Large intestine (tissue), 3 donors: ENCODE measurements at regions not wholly inside any gene's neighbourhood (a gene's known extent, or its start where the extent isn't known, plus 50 kb on each side); places are given as distances from the start of the nearest gene placed in this dataset.
A peak's percentile ranks its signal among the peaks of the same experiment; 100 is the strongest.

Source experiments
- DNase-seq, 2 donors: peaks; one replicate each; pipeline versions ENCODE4 v3.0.0 to v3.0.0-alpha.2; 2013
- H3K27ac ChIP-seq: one replicate; pipeline ENCODE4 v1.5.1; 2013; ENCODE audit warnings: low read length
- H3K27me3 ChIP-seq: 2 replicates; pipeline ENCODE4 v1.6.1; 2013; ENCODE audit warnings: low read length; ENCODE audit not compliant: control insufficient read depth, insufficient read depth
- H3K36me3 ChIP-seq: 2 replicates; pipeline ENCODE4 v1.6.1; 2013; ENCODE audit warnings: low read length; ENCODE audit not compliant: control insufficient read depth, insufficient read depth
- H3K4me1 ChIP-seq: one replicate; pipeline ENCODE4 v1.6.1; 2013; ENCODE audit warnings: low read length; ENCODE audit not compliant: control insufficient read depth, insufficient read depth
- H3K4me3 ChIP-seq: one replicate; pipeline ENCODE4 v1.5.1; 2013; ENCODE audit warnings: low read length
- H3K9me3 ChIP-seq: one replicate; pipeline ENCODE4 v1.6.1; 2013; ENCODE audit warnings: mild to moderate bottlenecking, low read depth, low read length, moderate library complexity; ENCODE audit not compliant: control insufficient read depth
- WGBS: methylation state at CpG from one replicate; pipeline ENCODE4 v1.1.5; 2013; ENCODE audit warnings: low lambda C conversion rate; ENCODE audit not compliant: insufficient coverage; 5-methylcytosine and 5-hydroxymethylcytosine counted together

- WGBS: 83% methylated on average over 1 of the region's 2 CpGs
These were observed 543.2 kb downstream of the SLITRK6 start for GRCh38 chr13:85255978-85256377.

GRCh38 chr13:85254641-85255040, 544.6 kb downstream of the SLITRK6 start:
- Histone ChIP-seq H3K4me3 (no peak overlapping the region), H3K4me1 (no peaks in the 10 kb centered on the region), H3K27ac (no peak overlapping the region), H3K9me3 (no peaks in the 10 kb centered on the region), H3K36me3 (no peaks in the 10 kb centered on the region), H3K27me3 (no peaks in the 10 kb centered on the region)
- 50% methylated on average over 1 of the region's 6 CpGs for WGBS
- no peak for DNase-seq

More at GRCh38 chr13:85255978-85256377, 543.2 kb downstream of the SLITRK6 start:
- Histone ChIP-seq H3K9me3 (no peaks in the 10 kb centered on the region), H3K27me3 (no peaks in the 10 kb centered on the region), H3K4me3 (no peak overlapping the region), H3K36me3 (no peaks in the 10 kb centered on the region), H3K27ac (no peak overlapping the region), H3K4me1 (no peaks in the 10 kb centered on the region)
- no peak for DNase-seq

DNA sequence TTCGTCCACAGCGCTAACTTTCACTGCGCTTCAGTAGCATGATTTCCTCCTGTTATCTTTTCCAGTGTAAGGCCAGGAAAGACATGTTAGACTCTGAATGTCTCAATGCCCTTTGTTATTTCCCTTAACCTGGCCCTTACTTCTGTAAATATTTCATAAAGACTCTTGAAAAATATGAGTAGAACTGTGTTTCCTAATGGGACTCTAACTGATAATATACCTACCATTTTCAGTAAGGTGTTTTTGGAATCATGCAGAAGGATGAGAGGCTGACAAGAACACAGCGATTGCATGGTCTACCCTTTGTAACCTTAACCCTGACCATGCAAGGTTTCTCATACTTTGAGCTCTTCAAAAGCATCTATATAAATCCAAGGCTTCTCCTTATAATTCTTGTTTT, 550.1 kb downstream of the SLITRK6 start:
- Histone ChIP-seq H3K36me3 (no peaks in the 10 kb centered on the region), H3K9me3 (no peaks in the 10 kb centered on the region), H3K4me3 (no peak overlapping the region), H3K4me1 (no peaks in the 10 kb centered on the region), H3K27ac (no peak overlapping the region), H3K27me3 (no peaks in the 10 kb centered on the region)
- WGBS: 76% methylated on average over 2 of the region's 4 CpGs
- DNase-seq: no peak

- H3K27ac ChIP-seq: no peak overlapping the region
- WGBS: no CpG with 5 or more reads among the region's 3 CpGs
These were observed 551.4 kb downstream of the SLITRK6 start for GRCh38 chr13:85247780-85248179.

GRCh38 chr13:85243831-85244230, 555.4 kb downstream of the SLITRK6 start:
- no peaks in the 10 kb centered on the region for H3K27me3 ChIP-seq
- no peak overlapping the region for H3K27ac ChIP-seq
- no peaks in the 10 kb centered on the region for H3K36me3 ChIP-seq
- no peak overlapping the region for H3K4me3 ChIP-seq
- no peaks in the 10 kb centered on the region for H3K9me3 ChIP-seq
- DNase-seq: no peak
- 89% methylated on average over 1 of the region's 2 CpGs for WGBS
- no peaks in the 10 kb centered on the region for H3K4me1 ChIP-seq

More at GRCh38 chr13:85247780-85248179, 551.4 kb downstream of the SLITRK6 start:
- no peaks in the 10 kb centered on the region for H3K9me3 ChIP-seq
- no peaks in the 10 kb centered on the region for H3K4me1 ChIP-seq
- H3K27me3 ChIP-seq: no peaks in the 10 kb centered on the region
- no peak overlapping the region for H3K4me3 ChIP-seq
- no peak for DNase-seq
- no peaks in the 10 kb centered on the region for H3K36me3 ChIP-seq

GRCh38 chr13:85241060-85241459, 558.2 kb downstream of the SLITRK6 start:
- no CpG with 5 or more reads among the region's 2 CpGs for WGBS
- no peaks in the 10 kb centered on the region for H3K9me3 ChIP-seq

GRCh38 chr13:85236413-85236812, 562.8 kb downstream of the SLITRK6 start:
- Histone ChIP-seq H3K4me1 (no peaks in the 10 kb centered on the region), H3K27me3 (no peaks in the 10 kb centered on the region), H3K27ac (no peak overlapping the region), H3K9me3 (no peaks in the 10 kb centered on the region), H3K36me3 (no peaks in the 10 kb centered on the region), H3K4me3 (no peak overlapping the region)
- no peak for DNase-seq
- WGBS: no CpG with 5 or more reads among the region's 1 CpG

More at GRCh38 chr13:85241060-85241459, 558.2 kb downstream of the SLITRK6 start:
- H3K4me3 ChIP-seq: no peak overlapping the region
- H3K36me3 ChIP-seq: no peaks in the 10 kb centered on the region
- H3K27me3 ChIP-seq: no peaks in the 10 kb centered on the region
- H3K4me1 ChIP-seq: no peaks in the 10 kb centered on the region
- no peak for DNase-seq
- no peak overlapping the region for H3K27ac ChIP-seq

DNA sequence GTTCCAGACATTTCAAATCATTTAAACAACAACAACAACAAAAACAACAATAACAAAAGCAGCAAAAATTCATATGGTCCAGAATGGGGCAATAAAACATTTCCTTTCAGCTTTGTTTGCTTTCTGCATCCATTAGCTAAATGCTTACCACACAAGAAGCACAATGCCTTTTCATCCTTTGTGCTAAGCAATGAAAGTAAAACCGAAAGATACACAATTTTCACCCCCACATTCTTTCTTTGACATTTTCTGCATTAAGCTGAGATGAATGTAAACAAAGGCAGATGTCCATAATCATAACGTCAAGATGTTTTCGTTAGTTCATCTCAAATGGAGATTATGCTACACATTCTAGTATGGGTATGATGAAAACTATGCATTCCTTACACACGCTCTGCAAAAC, 568.5 kb downstream of the SLITRK6 start:
- 57% methylated on average over 1 of the region's 4 CpGs for WGBS
- no peak overlapping the region for H3K27ac ChIP-seq
- DNase-seq: peak in 1 of 2 donors; percentile 8

DNA sequence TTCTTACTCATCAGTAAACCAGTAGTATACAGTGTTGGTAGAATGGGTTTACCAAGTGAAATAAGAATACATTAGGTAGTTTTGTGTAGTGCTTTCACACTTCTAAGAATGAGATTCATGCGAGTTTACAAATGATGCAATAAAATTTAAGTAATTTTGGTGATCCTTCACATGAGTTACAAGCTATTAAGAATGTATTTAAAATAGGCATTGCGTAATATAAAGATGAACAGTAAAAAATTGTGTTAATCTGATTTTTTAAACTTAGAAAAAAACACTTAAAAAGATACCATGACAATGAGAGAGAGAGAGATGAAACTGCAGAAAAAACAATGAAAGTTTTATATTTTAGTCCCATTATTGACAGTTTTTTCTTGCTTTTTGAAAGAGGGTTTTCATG, 570.5 kb downstream of the SLITRK6 start:
- H3K4me3 ChIP-seq: no peak overlapping the region
- no peaks in the 10 kb centered on the region for H3K9me3 ChIP-seq
- no peak overlapping the region for H3K27ac ChIP-seq
- no peaks in the 10 kb centered on the region for H3K36me3 ChIP-seq
- H3K4me1 ChIP-seq: no peaks in the 10 kb centered on the region
- no peaks in the 10 kb centered on the region for H3K27me3 ChIP-seq
- WGBS: 89% methylated on average over 2 of the region's 2 CpGs
- DNase-seq: no peak

More for the DNA sequence above, 568.5 kb downstream of the SLITRK6 start:
- Histone ChIP-seq H3K36me3 (no peaks in the 10 kb centered on the region), H3K4me1 (no peaks in the 10 kb centered on the region), H3K9me3 (no peaks in the 10 kb centered on the region), H3K4me3 (no peak overlapping the region), H3K27me3 (no peaks in the 10 kb centered on the region)

GRCh38 chr13:85223883-85224656, 575.1 kb downstream of the SLITRK6 start:
- Histone ChIP-seq H3K27me3 (no peaks in the 10 kb centered on the region), H3K4me3 (no peak overlapping the region), H3K36me3 (no peaks in the 10 kb centered on the region), H3K27ac (no peak overlapping the region), H3K4me1 (no peaks in the 10 kb centered on the region), H3K9me3 (no peaks in the 10 kb centered on the region)
- DNase-seq: no peak
- WGBS: 63% methylated on average over 2 of the region's 4 CpGs

- no peak for DNase-seq
- H3K4me1 ChIP-seq: no peaks in the 10 kb centered on the region
- no peaks in the 10 kb centered on the region for H3K27me3 ChIP-seq
- H3K36me3 ChIP-seq: no peaks in the 10 kb centered on the region
- no peaks in the 10 kb centered on the region for H3K9me3 ChIP-seq
- no peak overlapping the region for H3K4me3 ChIP-seq
- no peak overlapping the region for H3K27ac ChIP-seq
These were observed 582.6 kb downstream of the SLITRK6 start for GRCh38 chr13:85216576-85216975.
